ENCODE measurements at regions not wholly inside any gene's neighbourhood (a gene's known extent, or its start where the extent isn't known, plus 50 kb on each side); places are given as distances from the start of the nearest gene placed in this dataset.
A peak's percentile ranks its signal among the peaks of the same experiment; 100 is the strongest.

DNA sequence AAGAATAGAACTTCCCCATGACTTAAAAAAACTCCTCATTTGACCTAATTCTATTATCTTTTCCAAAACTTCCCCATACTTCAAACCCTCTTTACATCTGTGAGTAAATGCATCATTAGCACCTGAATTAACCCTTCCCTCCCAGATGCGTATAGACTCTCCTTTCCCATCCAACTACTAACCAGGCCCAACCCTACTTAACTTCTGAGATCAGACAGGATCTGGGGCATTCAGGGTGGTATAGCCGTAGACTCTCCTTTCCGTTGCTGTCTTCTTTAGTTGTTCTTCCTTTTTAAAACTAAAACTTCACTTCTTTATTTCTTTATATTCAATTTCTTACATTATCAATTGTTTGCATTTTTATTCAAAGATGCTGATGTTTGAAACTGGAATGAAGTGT, 165.2 kb downstream of the SLCO4C1 start:
- Histone ChIP-seq H3K4me3 (ENCODE audit: extremely low read depth in 1 of 4, insufficient read depth in 2 of 4, low read depth in 3 of 4, low read length in 4 of 4) (peak overlapping the region in 2 of 4 experiments; percentile 4 to 41; a peak in 2 of 8 replicates), H2BK5ac (ENCODE audit: low read depth, low read length) (no peak overlapping the region), H3K56ac (replicated peaks; ENCODE audit: insufficient read length, low read depth, low read length) (no peak overlapping the region), H3K79me1 (ENCODE audit: low read depth, low read length) (no peaks in the 10 kb centered on the region), H2BK15ac (ENCODE audit: low read length) (no peak overlapping the region), H3K23ac (ENCODE audit: insufficient read length) (no peak overlapping the region), H3K18ac (ENCODE audit: extremely low read depth, low read length) (no peak overlapping the region; the same call in 1 of the 2 replicates), H4K5ac (ENCODE audit: insufficient read length, low read depth, low read length) (no peak overlapping the region), H3K9ac (replicated peaks in 1 of 4; ENCODE audit: extremely low read depth in 1 of 4, low read depth in 3 of 4, low read length in 3 of 4) (no peak overlapping the region), H3K4me1 (replicated peaks in 1 of 4; ENCODE audit: control insufficient read depth in 3 of 4, insufficient read depth in 4 of 4, low read length in 3 of 4) (peaks cover 0 to 6% (median under 1%) of the 10 kb centered on the region in 4 experiments; a peak in 2 of 7 replicates), H3K4ac (replicated peaks; ENCODE audit: insufficient read length, low read depth, low read length) (no peak overlapping the region), H3K4me2 (ENCODE audit: insufficient read depth in 1 of 2, low read depth in 2 of 2, low read length in 2 of 2) (peak overlapping the region; percentile 21 to 53; a peak in 3 of 4 replicates), H3K27me3 (replicated peaks in 1 of 4; ENCODE audit: control insufficient read depth in 3 of 4, extremely low read depth in 1 of 4, insufficient read depth in 3 of 4, low read length in 3 of 4) (no peaks in the 10 kb centered on the region), H3K27ac (ENCODE audit: low read depth, low read length) (no peak overlapping the region), H2BK20ac (ENCODE audit: low read length) (no peak overlapping the region), H3K79me2 (ENCODE audit: control insufficient read depth in 1 of 2, insufficient read depth in 2 of 2, low read length in 2 of 2) (no peaks in the 10 kb centered on the region), H4K91ac (replicated peaks; ENCODE audit: insufficient read length, low read length) (no peak overlapping the region), H3K14ac (ENCODE audit: insufficient read length) (no peak overlapping the region), H4K20me1 (replicated peaks in 1 of 2; ENCODE audit: control insufficient read depth in 1 of 2, insufficient read depth in 2 of 2, low read length in 2 of 2) (no peaks in the 10 kb centered on the region), H4K8ac (ENCODE audit: extremely low read depth, insufficient read depth, low read length) (no peak overlapping the region), H3K9me3 (ENCODE audit: insufficient read depth in 2 of 2, low read depth in 1 of 2, low read length in 1 of 2) (no peaks in the 10 kb centered on the region), H2AFZ (ENCODE audit: low read length) (no peak overlapping the region), H3K23me2 (ENCODE audit: low read depth, low read length) (no peaks in the 10 kb centered on the region), H2AK5ac (ENCODE audit: low read depth, low read length) (no peak overlapping the region), H2BK120ac (replicated peaks; ENCODE audit: low read depth, low read length) (no peak overlapping the region), H2BK12ac (ENCODE audit: low read depth, low read length) (no peak overlapping the region), H3K36me3 (ENCODE audit: control insufficient read depth in 2 of 4, insufficient read depth in 4 of 4, low read length in 3 of 4) (no peaks in the 10 kb centered on the region)
- TF ChIP-seq TAF7 (optimal IDR thresholded peaks at IDR 0.05; ENCODE audit: borderline replicate concordance, low read depth, low read length) (no peak), ZNF274 (IDR thresholded peaks at IDR 0.05; ENCODE audit: borderline replicate concordance, extremely low read depth, low read length) (no peak)
- TF ChIP-seq, protein P1, sequence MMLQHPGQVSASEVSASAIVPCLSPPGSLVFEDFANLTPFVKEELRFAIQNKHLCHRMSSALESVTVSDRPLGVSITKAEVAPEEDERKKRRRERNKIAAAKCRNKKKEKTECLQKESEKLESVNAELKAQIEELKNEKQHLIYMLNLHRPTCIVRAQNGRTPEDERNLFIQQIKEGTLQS (IDR thresholded peaks at IDR 0.05; ENCODE audit: insufficient read depth, low read depth, low read length) = no peak
- FAIRE-seq = no peak
- CTCF ChIA-PET (ENCODE audit: partially characterized antibody) = no interaction called here
- POLR2A ChIA-PET (ENCODE audit: partially characterized antibody) = no interaction called here
- 75% methylated on average over 3 of the region's 3 CpGs; no CpG with 5 or more reads in 1 of the 2 experiments for WGBS, 2 experiments (ENCODE audit: extremely low coverage in 1 of 2, insufficient coverage in 1 of 2, insufficient read length in 1 of 2, insufficient replicate concordance in 2 of 2, low coverage in 1 of 2, low lambda C conversion rate in 2 of 2, missing lambda C conversion rate in 1 of 2)
- no peak for DNase-seq (ENCODE audit: low read depth in 1 of 2, low spot score in 2 of 2)

All from H1 (cell line).